Gastrocnemius medialis (tissue), 4 donors: ENCODE measurements at regions not wholly inside any gene's neighbourhood (a gene's known extent, or its start where the extent isn't known, plus 50 kb on each side); places are given as distances from the start of the nearest gene placed in this dataset.

Experiments used
- CTCF ChIP-seq, 5 experiments: fragments of 450-650 bp in 3 of 5; fragments of 200-600 bp in 2 of 5; sonication (generic) in 2 of 5; IDR thresholded peaks in 4 of 5; conservative IDR thresholded peaks in 1 of 5; 1 replicate in 4 of 5; 2 replicates in 1 of 5; pipeline ENCODE4 v1.5.1; 2016 to 2019; ENCODE audit warnings: antibody characterized with exemption in 5 of 5, mild to moderate bottlenecking in 3 of 5, moderate library complexity in 3 of 5
- POLR2A ChIP-seq, 2 donors: fragments of 450-650 bp; IDR thresholded peaks; one replicate each; pipeline ENCODE4 v1.6.1; 2017; ENCODE audit warnings: antibody characterized with exemption in 2 of 2, mild to moderate bottlenecking in 2 of 2, moderate library complexity in 2 of 2

GRCh38 chr2:237227190-237227589, 141.5 kb downstream of the COPS8 start:
- TF ChIP-seq CTCF (IDR thresholded peaks at IDR 0.05 in 4 of 5, conservative IDR thresholded peaks at IDR 0.05 in 1 of 5) (no peak), POLR2A (IDR thresholded peaks at IDR 0.05) (no peak)
